ENCODE measurements at regions not wholly inside any gene's neighbourhood (a gene's known extent, or its start where the extent isn't known, plus 50 kb on each side); places are given as distances from the start of the nearest gene placed in this dataset.

- H3K4me3 ChIP-seq (ENCODE audit: low read depth, low read length, poor library complexity, severe bottlenecking): no peak overlapping the region
- H2AFZ ChIP-seq (ENCODE audit: low read length): no peak overlapping the region
- TF ChIP-seq CTCF (conservative IDR thresholded peaks at IDR 0.05; ENCODE audit: low read length): no peak
- TF ChIP-seq EZH2phosphoT487 (IDR thresholded peaks at IDR 0.05; ENCODE audit: borderline replicate concordance, low read depth, low read length): no peak
- no peak overlapping the region for H3K27ac ChIP-seq (ENCODE audit: low read depth, low read length, poor library complexity, severe bottlenecking)
- H3K9me3 ChIP-seq (ENCODE audit: low read length): no peaks in the 10 kb centered on the region
- no peak overlapping the region for H3K4me2 ChIP-seq (ENCODE audit: low read length)
- DNase-seq (ENCODE audit: low spot score): no peak
- no TSS peak for BruUV-seq (replicated peaks)
- no peaks in the 10 kb centered on the region for H3K9me2 ChIP-seq (ENCODE audit: insufficient read depth, low read length)
- H3K79me2 ChIP-seq (ENCODE audit: insufficient read depth, low read depth, low read length): no peaks in the 10 kb centered on the region
- intact Hi-C loops (cut with micrococcal nuclease; ENCODE audit: unreplicated experiment): no loop called here
- ChIA-PET CTCF (ENCODE audit: unreplicated experiment) (no interaction called here), POLR2A (no interaction called here)
- no peaks in the 10 kb centered on the region for H3K36me3 ChIP-seq (ENCODE audit: insufficient read depth, low read length)
- no peaks in the 10 kb centered on the region for H3K4me1 ChIP-seq (ENCODE audit: insufficient read depth, low read length, poor library complexity, severe bottlenecking)
- H4K20me1 ChIP-seq (ENCODE audit: insufficient read depth, low read length): no peaks in the 10 kb centered on the region
These were observed 346.6 kb downstream of the DHX15 start for GRCh38 chr4:24237709-24238108.

GRCh38 chr4:24236532-24236931 lies 346.7 kb upstream of the PPARGC1A start:
- no TSS peak for BruUV-seq (replicated peaks)
- Histone ChIP-seq H3K4me2 (ENCODE audit: low read length) (no peak overlapping the region), H3K9me3 (ENCODE audit: low read length) (no peaks in the 10 kb centered on the region), H2AFZ (ENCODE audit: low read length) (no peak overlapping the region), H3K36me3 (ENCODE audit: insufficient read depth, low read length) (no peaks in the 10 kb centered on the region), H3K27ac (ENCODE audit: low read depth, low read length, poor library complexity, severe bottlenecking) (no peak overlapping the region), H4K20me1 (ENCODE audit: insufficient read depth, low read length) (no peaks in the 10 kb centered on the region), H3K9me2 (ENCODE audit: insufficient read depth, low read length) (no peaks in the 10 kb centered on the region), H3K4me3 (ENCODE audit: low read depth, low read length, poor library complexity, severe bottlenecking) (no peak overlapping the region), H3K4me1 (ENCODE audit: insufficient read depth, low read length, poor library complexity, severe bottlenecking) (no peaks in the 10 kb centered on the region), H3K79me2 (ENCODE audit: insufficient read depth, low read depth, low read length) (no peaks in the 10 kb centered on the region)
- no peak for TF ChIP-seq EZH2phosphoT487 (IDR thresholded peaks at IDR 0.05; ENCODE audit: borderline replicate concordance, low read depth, low read length)
- TF ChIP-seq CTCF (conservative IDR thresholded peaks at IDR 0.05; ENCODE audit: low read length): no peak
- POLR2A ChIA-PET: interaction anchor here (0.6 kb wide), 1 partner anchor 36 kb away, joined by 3 read pairs; no protein-coding TSS in a partner anchor
- intact Hi-C loops (cut with micrococcal nuclease; ENCODE audit: unreplicated experiment): no loop called here
- DNase-seq (ENCODE audit: low spot score): no peak
- CTCF ChIA-PET (ENCODE audit: unreplicated experiment): no interaction called here

- no peak for DNase-seq (ENCODE audit: low spot score)
- no TSS peak for BruUV-seq (replicated peaks)
- POLR2A ChIA-PET: no interaction called here
These were observed 346.3 kb upstream of the PPARGC1A start for GRCh38 chr4:24236120-24236519.

More at GRCh38 chr4:24236120-24236519, 346.3 kb upstream of the PPARGC1A start:
- Histone ChIP-seq H3K36me3 (ENCODE audit: insufficient read depth, low read length) (no peaks in the 10 kb centered on the region), H3K9me2 (ENCODE audit: insufficient read depth, low read length) (no peaks in the 10 kb centered on the region), H3K79me2 (ENCODE audit: insufficient read depth, low read depth, low read length) (no peaks in the 10 kb centered on the region), H3K27ac (ENCODE audit: low read depth, low read length, poor library complexity, severe bottlenecking) (no peak overlapping the region), H4K20me1 (ENCODE audit: insufficient read depth, low read length) (no peaks in the 10 kb centered on the region), H3K4me1 (ENCODE audit: insufficient read depth, low read length, poor library complexity, severe bottlenecking) (no peaks in the 10 kb centered on the region), H3K9me3 (ENCODE audit: low read length) (no peaks in the 10 kb centered on the region), H3K4me2 (ENCODE audit: low read length) (no peak overlapping the region), H3K4me3 (ENCODE audit: low read depth, low read length, poor library complexity, severe bottlenecking) (no peak overlapping the region), H2AFZ (ENCODE audit: low read length) (no peak overlapping the region)
- CTCF ChIA-PET (ENCODE audit: unreplicated experiment): no interaction called here
- intact Hi-C loops (cut with micrococcal nuclease; ENCODE audit: unreplicated experiment): no loop called here
- no peak for TF ChIP-seq CTCF (conservative IDR thresholded peaks at IDR 0.05; ENCODE audit: low read length)
- TF ChIP-seq EZH2phosphoT487 (IDR thresholded peaks at IDR 0.05; ENCODE audit: borderline replicate concordance, low read depth, low read length): no peak
